Neural cell (in vitro differentiated cells): ENCODE measurements at regions not wholly inside any gene's neighbourhood (a gene's known extent, or its start where the extent isn't known, plus 50 kb on each side); places are given as distances from the start of the nearest gene placed in this dataset.

ENCODE experiments used
- H2AFZ ChIP-seq: fragments of 200-600, 300-800 bp; sonication (generic), shearing (Covaris generic); 2 replicates; pipeline ENCODE4 v1.6.0; 2014; ENCODE audit warnings: low read depth, mild to moderate bottlenecking, antibody characterized with exemption, low read length, moderate library complexity
- H3F3A ChIP-seq: fragments of 200-600 bp; shearing (Covaris generic); 2 replicates; pipeline ENCODE4 v1.6.1; 2016; ENCODE audit warnings: mild to moderate bottlenecking, moderate library complexity, mixed read lengths, antibody characterized with exemption, low read length; ENCODE audit not compliant: insufficient read depth, poor library complexity, severe bottlenecking
- H3K27ac ChIP-seq: fragments of 200-600, 300-800 bp; sonication (generic), shearing (Covaris generic); 2 replicates; pipeline ENCODE4 v1.5.1; 2014; ENCODE audit warnings: mild to moderate bottlenecking, low read length, moderate library complexity
- H3K27me3 ChIP-seq: fragments of 300-800, 200-600 bp; sonication (generic), shearing (Covaris generic); 2 replicates; pipeline ENCODE4 v1.6.0; 2014; ENCODE audit warnings: mild to moderate bottlenecking, low read depth, low read length, moderate library complexity; ENCODE audit not compliant: insufficient read depth
- H3K36me3 ChIP-seq: fragments of 300-800, 200-600 bp; sonication (generic), shearing (Covaris generic); 2 replicates; pipeline ENCODE4 v1.5.1; 2014; ENCODE audit warnings: mild to moderate bottlenecking, antibody characterized with exemption, low read length, moderate library complexity; ENCODE audit not compliant: insufficient read depth
- H3K4me2 ChIP-seq: fragments of 300-800, 200-600 bp; sonication (generic), shearing (Covaris generic); 2 replicates; pipeline ENCODE4 v1.6.0; 2014; ENCODE audit warnings: mild to moderate bottlenecking, low read length
- H3K4me3 ChIP-seq: fragments of 300-800, 200-600 bp; sonication (generic), shearing (Covaris generic); 2 replicates; pipeline ENCODE4 v1.5.1; 2014; ENCODE audit warnings: mild to moderate bottlenecking, low read length, moderate library complexity
- H3K79me2 ChIP-seq: fragments of 200-600 bp; shearing (Covaris generic); replicated peaks from 2 replicates; pipeline ENCODE4 v1.6.0; 2014; ENCODE audit warnings: mild to moderate bottlenecking, low read length, moderate library complexity; ENCODE audit not compliant: insufficient read depth
- H3K9ac ChIP-seq: fragments of 300-800, 200-600 bp; sonication (generic), shearing (Covaris generic); 2 replicates; pipeline ENCODE4 v1.6.1; 2016; ENCODE audit warnings: mild to moderate bottlenecking, low read length, mixed read lengths
- H3K9me2 ChIP-seq: fragments of 200-600 bp; shearing (Covaris generic); 2 replicates; pipeline ENCODE4 v1.6.1; 2016; ENCODE audit warnings: mild to moderate bottlenecking, low read length, mixed read lengths; ENCODE audit not compliant: insufficient read depth
- H3K9me3 ChIP-seq: fragments of 200-600, 300-800 bp; sonication (generic), shearing (Covaris generic); 2 replicates; pipeline ENCODE4 v1.6.1; 2016; ENCODE audit warnings: mild to moderate bottlenecking, mixed run types, low read length, moderate library complexity, mixed read lengths
- H4K20me1 ChIP-seq: fragments of 200-600 bp; shearing (Covaris generic); 2 replicates; pipeline ENCODE4 v1.6.1; 2016; ENCODE audit warnings: mild to moderate bottlenecking, mixed run types; ENCODE audit not compliant: insufficient read depth
- CTCF ChIP-seq: fragments of 450-650 bp; IDR thresholded peaks from 2 replicates; pipeline ENCODE4 v1.5.1; 2014; ENCODE audit warnings: antibody characterized with exemption, mild to moderate bottlenecking, moderate library complexity; ENCODE audit not compliant: poor library complexity, severe bottlenecking
- EP300 ChIP-seq: fragments of 450-650 bp; conservative IDR thresholded peaks from 2 replicates; pipeline ENCODE4 v1.6.1; 2014; ENCODE audit warnings: antibody characterized with exemption, mild to moderate bottlenecking, moderate library complexity; ENCODE audit not compliant: poor library complexity, severe bottlenecking
- EZH2 ChIP-seq: fragments of 200-600, 300-800 bp; shearing (Covaris generic), sonication (generic); IDR thresholded peaks from 2 replicates; pipeline ENCODE4 v1.6.1; 2014; ENCODE audit warnings: antibody characterized with exemption, low read length, borderline replicate concordance, mild to moderate bottlenecking; ENCODE audit not compliant: insufficient read depth, poor library complexity, severe bottlenecking
- MXI1 ChIP-seq: fragments of 450-650 bp; conservative IDR thresholded peaks from 2 replicates; pipeline ENCODE4 v1.6.1; 2014; ENCODE audit warnings: antibody characterized with exemption, mild to moderate bottlenecking; ENCODE audit not compliant: poor library complexity, severe bottlenecking
- POLR2AphosphoS5 ChIP-seq: IDR thresholded peaks from 2 replicates; pipeline ENCODE4 v1.6.1; 2012
- RAD21 ChIP-seq: fragments of 450-650 bp; conservative IDR thresholded peaks from 2 replicates; pipeline ENCODE4 v1.6.1; 2014; ENCODE audit warnings: antibody characterized with exemption, mild to moderate bottlenecking, moderate library complexity
- SMC3 ChIP-seq: fragments of 450-650 bp; conservative IDR thresholded peaks from 2 replicates; pipeline ENCODE4 v1.6.1; 2014; ENCODE audit warnings: antibody characterized with exemption, mild to moderate bottlenecking, moderate library complexity; ENCODE audit not compliant: poor library complexity
- TAF1 ChIP-seq: IDR thresholded peaks from 2 replicates; pipeline ENCODE4 v1.6.1; 2012; ENCODE audit warnings: low read depth
- TF ChIP-seq, protein P1 (sequence below): IDR thresholded peaks from 2 replicates; pipeline ENCODE4 v1.6.1; 2012; ENCODE audit warnings: borderline replicate concordance

GRCh38 chr13:97653443-97654140 is 219.6 kb downstream of the RAP2A start:
- Histone ChIP-seq H3K27ac (no peak overlapping the region), H3K9me2 (no peaks in the 10 kb centered on the region), H3K9me3 (no peaks in the 10 kb centered on the region), H3K36me3 (no peaks in the 10 kb centered on the region), H3F3A (no peaks in the 10 kb centered on the region), H4K20me1 (no peaks in the 10 kb centered on the region), H3K79me2 (no peaks in the 10 kb centered on the region), H2AFZ (no peak overlapping the region), H3K27me3 (no peaks in the 10 kb centered on the region), H3K4me3 (no peak overlapping the region), H3K4me2 (no peak overlapping the region), H3K9ac (no peak overlapping the region)
- no peak for TF ChIP-seq EP300
- TF ChIP-seq, protein P1, sequence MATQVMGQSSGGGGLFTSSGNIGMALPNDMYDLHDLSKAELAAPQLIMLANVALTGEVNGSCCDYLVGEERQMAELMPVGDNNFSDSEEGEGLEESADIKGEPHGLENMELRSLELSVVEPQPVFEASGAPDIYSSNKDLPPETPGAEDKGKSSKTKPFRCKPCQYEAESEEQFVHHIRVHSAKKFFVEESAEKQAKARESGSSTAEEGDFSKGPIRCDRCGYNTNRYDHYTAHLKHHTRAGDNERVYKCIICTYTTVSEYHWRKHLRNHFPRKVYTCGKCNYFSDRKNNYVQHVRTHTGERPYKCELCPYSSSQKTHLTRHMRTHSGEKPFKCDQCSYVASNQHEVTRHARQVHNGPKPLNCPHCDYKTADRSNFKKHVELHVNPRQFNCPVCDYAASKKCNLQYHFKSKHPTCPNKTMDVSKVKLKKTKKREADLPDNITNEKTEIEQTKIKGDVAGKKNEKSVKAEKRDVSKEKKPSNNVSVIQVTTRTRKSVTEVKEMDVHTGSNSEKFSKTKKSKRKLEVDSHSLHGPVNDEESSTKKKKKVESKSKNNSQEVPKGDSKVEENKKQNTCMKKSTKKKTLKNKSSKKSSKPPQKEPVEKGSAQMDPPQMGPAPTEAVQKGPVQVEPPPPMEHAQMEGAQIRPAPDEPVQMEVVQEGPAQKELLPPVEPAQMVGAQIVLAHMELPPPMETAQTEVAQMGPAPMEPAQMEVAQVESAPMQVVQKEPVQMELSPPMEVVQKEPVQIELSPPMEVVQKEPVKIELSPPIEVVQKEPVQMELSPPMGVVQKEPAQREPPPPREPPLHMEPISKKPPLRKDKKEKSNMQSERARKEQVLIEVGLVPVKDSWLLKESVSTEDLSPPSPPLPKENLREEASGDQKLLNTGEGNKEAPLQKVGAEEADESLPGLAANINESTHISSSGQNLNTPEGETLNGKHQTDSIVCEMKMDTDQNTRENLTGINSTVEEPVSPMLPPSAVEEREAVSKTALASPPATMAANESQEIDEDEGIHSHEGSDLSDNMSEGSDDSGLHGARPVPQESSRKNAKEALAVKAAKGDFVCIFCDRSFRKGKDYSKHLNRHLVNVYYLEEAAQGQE = no peak
- no peak for TF ChIP-seq TAF1
- no peak for TF ChIP-seq RAD21
- TF ChIP-seq SMC3 = no peak
- no peak for TF ChIP-seq POLR2AphosphoS5
- TF ChIP-seq EZH2 = no peak
- TF ChIP-seq MXI1 = no peak
- no peak for TF ChIP-seq CTCF

DNA sequence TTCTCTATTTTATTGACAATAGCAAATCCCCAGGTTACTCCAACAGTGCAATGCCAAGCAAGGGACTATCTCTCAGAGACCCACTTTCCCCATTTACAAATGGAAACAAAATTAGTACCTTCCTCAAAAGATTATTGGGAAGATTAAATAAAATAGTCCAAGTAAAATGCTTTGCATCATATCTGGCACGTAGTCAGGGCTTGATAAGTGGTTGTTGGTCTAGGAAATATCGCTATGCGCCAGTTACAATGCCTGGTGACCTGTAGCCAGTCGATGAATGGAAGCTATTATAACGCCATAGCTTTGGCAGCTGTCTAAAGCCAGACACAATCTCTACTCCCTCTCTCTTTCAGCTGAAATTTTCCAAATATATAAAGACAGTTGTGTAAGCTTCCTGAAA is 220.3 kb downstream of the RAP2A start:
- Histone ChIP-seq H4K20me1 (no peaks in the 10 kb centered on the region), H3K9me2 (no peaks in the 10 kb centered on the region), H3K36me3 (no peaks in the 10 kb centered on the region), H3K4me2 (no peak overlapping the region), H3K27me3 (no peaks in the 10 kb centered on the region), H3K4me3 (no peak overlapping the region), H3F3A (no peaks in the 10 kb centered on the region), H3K9ac (no peak overlapping the region), H3K27ac (no peak overlapping the region), H3K79me2 (no peaks in the 10 kb centered on the region), H2AFZ (no peak overlapping the region), H3K9me3 (no peaks in the 10 kb centered on the region)
- TF ChIP-seq MXI1 (no peak), EP300 (no peak), RAD21 (no peak), CTCF (no peak), POLR2AphosphoS5 (no peak), SMC3 (no peak), EZH2 (no peak), TAF1 (no peak)
- TF ChIP-seq, protein P1 = no peak
